GM23338 (cell line): ENCODE measurements at regions not wholly inside any gene's neighbourhood (a gene's known extent, or its start where the extent isn't known, plus 50 kb on each side); places are given as distances from the start of the nearest gene placed in this dataset.

Experiments used
- ATAC-seq: fragments of 200-7000 bp; cut with Tn5 transposase; 3 replicates; pipeline ENCODE4 v1.9.1; 2020
- DNase-seq: peaks from one replicate; pipeline ENCODE4 v3.0.0-alpha.2; 2015; ENCODE audit warnings: low spot score
- H2AFZ ChIP-seq: fragments of 200-600 bp; sonication (generic); 2 replicates; pipeline ENCODE4 v1.8.0; 2016; ENCODE audit warnings: antibody characterized with exemption, mild to moderate bottlenecking, moderate library complexity
- H3F3A ChIP-seq: fragments of 200-600 bp; sonication (generic); replicated peaks from 2 replicates; pipeline ENCODE4 v1.8.0; 2017; ENCODE audit warnings: antibody characterized with exemption, mixed run types, low read depth
- H3K27ac ChIP-seq: fragments of 200-600 bp; sonication (generic); 2 replicates; pipeline ENCODE4 v1.6.1; 2016; ENCODE audit warnings: low read depth
- H3K27me3 ChIP-seq: fragments of 200-600 bp; sonication (generic); 2 replicates; pipeline ENCODE4 v1.8.0; 2016; ENCODE audit warnings: mild to moderate bottlenecking, mixed run types, moderate library complexity; ENCODE audit not compliant: insufficient read depth
- H3K36me3 ChIP-seq: fragments of 200-600 bp; sonication (generic); 2 replicates; pipeline ENCODE4 v1.8.0; 2016; ENCODE audit warnings: mild to moderate bottlenecking; ENCODE audit not compliant: insufficient read depth
- H3K4me1 ChIP-seq: fragments of 200-600 bp; sonication (generic); 2 replicates; pipeline ENCODE4 v1.8.0; 2016; ENCODE audit warnings: mild to moderate bottlenecking, moderate library complexity; ENCODE audit not compliant: insufficient read depth
- H3K4me2 ChIP-seq: fragments of 200-600 bp; sonication (generic); 2 replicates; pipeline ENCODE4 v1.7.1; 2017; ENCODE audit warnings: mixed run types
- H3K4me3 ChIP-seq: fragments of 200-600 bp; sonication (generic); 2 replicates; pipeline ENCODE4 v1.6.1; 2016; ENCODE audit warnings: mixed run types
- H3K79me2 ChIP-seq: fragments of 200-600 bp; sonication (generic); replicated peaks from 2 replicates; pipeline ENCODE4 v1.8.0; 2017; ENCODE audit warnings: mild to moderate bottlenecking; ENCODE audit not compliant: insufficient read depth
- H3K9me2 ChIP-seq: fragments of 200-600 bp; sonication (generic); 2 replicates; pipeline ENCODE4 v1.8.0; 2017; ENCODE audit not compliant: insufficient read depth
- H4K20me1 ChIP-seq: fragments of 200-600 bp; sonication (generic); replicated peaks from 2 replicates; pipeline ENCODE4 v1.8.0; 2017; ENCODE audit warnings: mild to moderate bottlenecking; ENCODE audit not compliant: insufficient read depth
- H3K27ac Mint-ChIP-seq: 2 replicates; pipeline ENCODE4 v1.8.0; 2020; ENCODE audit warnings: inconsistent platforms, mild to moderate bottlenecking, moderate library complexity, mixed read lengths
- H3K27me3 Mint-ChIP-seq: 3 replicates; pipeline ENCODE4 v1.8.0; 2022; ENCODE audit warnings: low read depth, mild to moderate bottlenecking, moderate library complexity, mixed read lengths, inconsistent platforms; ENCODE audit not compliant: insufficient read depth, poor library complexity
- H3K36me3 Mint-ChIP-seq: 3 replicates; pipeline ENCODE4 v1.8.0; 2021; ENCODE audit warnings: low read depth, mild to moderate bottlenecking, inconsistent platforms, moderate library complexity, mixed read lengths
- H3K4me1 Mint-ChIP-seq: 3 replicates; pipeline ENCODE4 v1.8.0; 2020; ENCODE audit warnings: mild to moderate bottlenecking, inconsistent platforms, mixed read lengths
- H3K4me3 Mint-ChIP-seq: 3 replicates; pipeline ENCODE4 v1.8.0; 2021; ENCODE audit warnings: moderate library complexity, mild to moderate bottlenecking, inconsistent platforms, mixed read lengths
- H3K9me3 Mint-ChIP-seq: 3 replicates; pipeline ENCODE4 v1.8.0; 2020; ENCODE audit warnings: moderate library complexity, mild to moderate bottlenecking, inconsistent platforms, mixed read lengths
- CREB1 ChIP-seq: fragments of 250-450 bp; sonication (Bioruptor Pico); IDR thresholded peaks from 2 replicates; pipeline ENCODE4 v1.5.0; 2020; ENCODE audit warnings: low read depth, mild to moderate bottlenecking, moderate library complexity
- ETS1 ChIP-seq: IDR thresholded peaks from 2 replicates; pipeline ENCODE4 v1.6.1; 2016; ENCODE audit warnings: antibody characterized with exemption
- EZH2 ChIP-seq: fragments of 200-600 bp; sonication (generic); IDR thresholded peaks from one replicate; pipeline ENCODE4 v1.8.0; 2017; ENCODE audit warnings: antibody characterized with exemption, mild to moderate bottlenecking, low read depth; ENCODE audit not compliant: unreplicated experiment
- EZH2phosphoT487 ChIP-seq: fragments of 200-600 bp; sonication (generic); IDR thresholded peaks from one replicate; pipeline ENCODE4 v1.8.1; 2018; ENCODE audit warnings: antibody characterized with exemption; ENCODE audit not compliant: unreplicated experiment
- JUNB ChIP-seq: IDR thresholded peaks from one replicate; pipeline ENCODE4 v1.6.1; 2016; ENCODE audit warnings: antibody characterized with exemption; ENCODE audit not compliant: unreplicated experiment
- NANOG ChIP-seq: IDR thresholded peaks from 2 replicates; pipeline ENCODE4 v1.6.1; 2016; ENCODE audit warnings: antibody characterized with exemption, borderline replicate concordance
- POLR2AphosphoS5 ChIP-seq: IDR thresholded peaks from 2 replicates; pipeline ENCODE4 v1.6.1; 2016; ENCODE audit warnings: antibody characterized with exemption, low read depth
- STAT1 ChIP-seq: IDR thresholded peaks from one replicate; pipeline ENCODE4 v1.6.1; 2016; ENCODE audit warnings: antibody characterized with exemption; ENCODE audit not compliant: unreplicated experiment
- ZNF114 ChIP-seq: fragments of 250-450 bp; sonication (Bioruptor Pico); IDR thresholded peaks from 2 replicates; pipeline ENCODE4 v1.5.0; 2020; ENCODE audit warnings: mild to moderate bottlenecking, moderate library complexity
- ZNF331 ChIP-seq: fragments of 250-450 bp; sonication (Bioruptor Pico); IDR thresholded peaks from 2 replicates; pipeline ENCODE4 v1.5.0; 2020; ENCODE audit warnings: low read depth, mild to moderate bottlenecking, moderate library complexity
- ZNF462 ChIP-seq: fragments of 250-450 bp; sonication (Bioruptor Pico); IDR thresholded peaks from 2 replicates; pipeline ENCODE4 v1.5.0; 2020; ENCODE audit warnings: mild to moderate bottlenecking, moderate library complexity
- TF ChIP-seq, protein P1 (sequence below): IDR thresholded peaks from one replicate; pipeline ENCODE4 v1.6.1; 2018; ENCODE audit warnings: antibody characterized with exemption; ENCODE audit not compliant: unreplicated experiment
- TF ChIP-seq, protein P2 (sequence below), 2 experiments: fragments of 200-600 bp in 1 of 2; sonication (generic) in 1 of 2; conservative IDR thresholded peaks; 2 replicates each; pipeline versions ENCODE4 v1.5.1 to v1.6.1; 2016 to 2017; ENCODE audit warnings: antibody characterized with exemption in 2 of 2, low read depth in 2 of 2, mild to moderate bottlenecking in 2 of 2, moderate library complexity in 1 of 2

GRCh38 chr1:99185196-99185595 is 79.1 kb upstream of the PLPPR4 start:
- DNase-seq: no peak
- no peak for TF ChIP-seq POLR2AphosphoS5
- no peak for TF ChIP-seq ZNF331 (CRISPR knock-in tag)
- TF ChIP-seq JUNB: no peak
- TF ChIP-seq EZH2: no peak
- no peak for TF ChIP-seq STAT1
- TF ChIP-seq ZNF462 (CRISPR knock-in tag): no peak
- TF ChIP-seq ZNF114 (CRISPR knock-in tag): no peak
- no peak for TF ChIP-seq ETS1
- no peak for TF ChIP-seq CREB1 (CRISPR knock-in tag)
- TF ChIP-seq, protein P1, sequence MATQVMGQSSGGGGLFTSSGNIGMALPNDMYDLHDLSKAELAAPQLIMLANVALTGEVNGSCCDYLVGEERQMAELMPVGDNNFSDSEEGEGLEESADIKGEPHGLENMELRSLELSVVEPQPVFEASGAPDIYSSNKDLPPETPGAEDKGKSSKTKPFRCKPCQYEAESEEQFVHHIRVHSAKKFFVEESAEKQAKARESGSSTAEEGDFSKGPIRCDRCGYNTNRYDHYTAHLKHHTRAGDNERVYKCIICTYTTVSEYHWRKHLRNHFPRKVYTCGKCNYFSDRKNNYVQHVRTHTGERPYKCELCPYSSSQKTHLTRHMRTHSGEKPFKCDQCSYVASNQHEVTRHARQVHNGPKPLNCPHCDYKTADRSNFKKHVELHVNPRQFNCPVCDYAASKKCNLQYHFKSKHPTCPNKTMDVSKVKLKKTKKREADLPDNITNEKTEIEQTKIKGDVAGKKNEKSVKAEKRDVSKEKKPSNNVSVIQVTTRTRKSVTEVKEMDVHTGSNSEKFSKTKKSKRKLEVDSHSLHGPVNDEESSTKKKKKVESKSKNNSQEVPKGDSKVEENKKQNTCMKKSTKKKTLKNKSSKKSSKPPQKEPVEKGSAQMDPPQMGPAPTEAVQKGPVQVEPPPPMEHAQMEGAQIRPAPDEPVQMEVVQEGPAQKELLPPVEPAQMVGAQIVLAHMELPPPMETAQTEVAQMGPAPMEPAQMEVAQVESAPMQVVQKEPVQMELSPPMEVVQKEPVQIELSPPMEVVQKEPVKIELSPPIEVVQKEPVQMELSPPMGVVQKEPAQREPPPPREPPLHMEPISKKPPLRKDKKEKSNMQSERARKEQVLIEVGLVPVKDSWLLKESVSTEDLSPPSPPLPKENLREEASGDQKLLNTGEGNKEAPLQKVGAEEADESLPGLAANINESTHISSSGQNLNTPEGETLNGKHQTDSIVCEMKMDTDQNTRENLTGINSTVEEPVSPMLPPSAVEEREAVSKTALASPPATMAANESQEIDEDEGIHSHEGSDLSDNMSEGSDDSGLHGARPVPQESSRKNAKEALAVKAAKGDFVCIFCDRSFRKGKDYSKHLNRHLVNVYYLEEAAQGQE: no peak
- TF ChIP-seq NANOG: no peak
- TF ChIP-seq, protein P2, sequence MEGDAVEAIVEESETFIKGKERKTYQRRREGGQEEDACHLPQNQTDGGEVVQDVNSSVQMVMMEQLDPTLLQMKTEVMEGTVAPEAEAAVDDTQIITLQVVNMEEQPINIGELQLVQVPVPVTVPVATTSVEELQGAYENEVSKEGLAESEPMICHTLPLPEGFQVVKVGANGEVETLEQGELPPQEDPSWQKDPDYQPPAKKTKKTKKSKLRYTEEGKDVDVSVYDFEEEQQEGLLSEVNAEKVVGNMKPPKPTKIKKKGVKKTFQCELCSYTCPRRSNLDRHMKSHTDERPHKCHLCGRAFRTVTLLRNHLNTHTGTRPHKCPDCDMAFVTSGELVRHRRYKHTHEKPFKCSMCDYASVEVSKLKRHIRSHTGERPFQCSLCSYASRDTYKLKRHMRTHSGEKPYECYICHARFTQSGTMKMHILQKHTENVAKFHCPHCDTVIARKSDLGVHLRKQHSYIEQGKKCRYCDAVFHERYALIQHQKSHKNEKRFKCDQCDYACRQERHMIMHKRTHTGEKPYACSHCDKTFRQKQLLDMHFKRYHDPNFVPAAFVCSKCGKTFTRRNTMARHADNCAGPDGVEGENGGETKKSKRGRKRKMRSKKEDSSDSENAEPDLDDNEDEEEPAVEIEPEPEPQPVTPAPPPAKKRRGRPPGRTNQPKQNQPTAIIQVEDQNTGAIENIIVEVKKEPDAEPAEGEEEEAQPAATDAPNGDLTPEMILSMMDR (conservative IDR thresholded peaks at IDR 0.05; ENCODE audit: low read depth in 2 of 2): no peak
- TF ChIP-seq EZH2phosphoT487: no peak
- no peak overlapping the region for H2AFZ ChIP-seq
- no peak overlapping the region for H3K27ac Mint-ChIP-seq
- no peak overlapping the region for H3K4me3 Mint-ChIP-seq
- H3K36me3 ChIP-seq: no peaks in the 10 kb centered on the region
- no peaks in the 10 kb centered on the region for H3K9me2 ChIP-seq
- H3K4me3 ChIP-seq: no peak overlapping the region
- H3K4me2 ChIP-seq: no peak overlapping the region
- no peaks in the 10 kb centered on the region for H3K4me1 Mint-ChIP-seq
- no peaks in the 10 kb centered on the region for H3K27me3 Mint-ChIP-seq
- H3K79me2 ChIP-seq: no peaks in the 10 kb centered on the region
- H3K27me3 ChIP-seq: no peaks in the 10 kb centered on the region
- no peaks in the 10 kb centered on the region for H4K20me1 ChIP-seq
- no peaks in the 10 kb centered on the region for H3F3A ChIP-seq
- H3K9me3 Mint-ChIP-seq: no peaks in the 10 kb centered on the region
- H3K27ac ChIP-seq: no peak overlapping the region
- ATAC-seq: no peak
- no peaks in the 10 kb centered on the region for H3K36me3 Mint-ChIP-seq
- H3K4me1 ChIP-seq: no peaks in the 10 kb centered on the region
